SK-N-SH (cell line): ENCODE measurements at regions not wholly inside any gene's neighbourhood (a gene's known extent, or its start where the extent isn't known, plus 50 kb on each side); places are given as distances from the start of the nearest gene placed in this dataset.

Experiments used
- CTCF ChIA-PET: fragments of 300-600, 350-600 bp; formaldehyde crosslinking; extraction: SDS; loops from one replicate; lab custom pipeline; 2021; lab: Yijun Ruan, JAX
- POLR2A ChIA-PET: fragments of 350-600 bp; sonication (Branson Sonifier 250); formaldehyde crosslinking; extraction: SDS; loops from one replicate; lab custom pipeline; 2020; ENCODE audit warnings: antibody characterized with exemption, inconsistent platforms; lab: Yijun Ruan, JAX
- DNase-seq: peaks from one replicate; pipeline ENCODE4 v3.0.0; 2012
- H2AFZ ChIP-seq: fragments of 200-600 bp; sonication (generic); 2 replicates; pipeline ENCODE4 v1.8.1; 2016; ENCODE audit warnings: antibody characterized with exemption, mild to moderate bottlenecking, low read depth
- H3F3A ChIP-seq: fragments of 200-600 bp; sonication (generic); replicated peaks from 2 replicates; pipeline ENCODE3; 2016; ENCODE audit warnings: antibody characterized with exemption, mild to moderate bottlenecking; ENCODE audit not compliant: insufficient read depth
- H3K27ac ChIP-seq, 2 experiments: fragments of 200-500 bp in 1 of 2; fragments of 200-600 bp in 1 of 2; sonication (Bioruptor generic) in 1 of 2; sonication (generic), shearing (Covaris generic) in 1 of 2; 2 replicates each; pipeline versions ENCODE4 v1.5.1 to v1.6.1; 2014 to 2016; ENCODE audit warnings: low read depth in 2 of 2, inconsistent platforms in 1 of 2, low read length in 1 of 2, mild to moderate bottlenecking in 1 of 2, mixed read lengths in 1 of 2
- H3K27me3 ChIP-seq: fragments of 200-600 bp; sonication (generic), shearing (Covaris generic); 2 replicates; pipeline ENCODE4 v1.6.1; 2016; ENCODE audit warnings: mixed run types; ENCODE audit not compliant: insufficient read depth
- H3K36me3 ChIP-seq, 2 experiments: fragments of 200-500 bp in 1 of 2; fragments of 200-600 bp in 1 of 2; sonication (Bioruptor generic) in 1 of 2; sonication (generic) in 1 of 2; replicated peaks in 1 of 2; 2 replicates each; pipeline versions ENCODE3 to v1.5.1; 2014 to 2016; ENCODE audit warnings: low read length in 1 of 2, mild to moderate bottlenecking in 1 of 2; ENCODE audit not compliant: insufficient read depth in 2 of 2, control insufficient read depth in 1 of 2
- H3K4me1 ChIP-seq, 2 experiments: fragments of 200-500 bp in 1 of 2; fragments of 200-600 bp in 1 of 2; sonication (Bioruptor generic) in 1 of 2; sonication (generic), shearing (Covaris generic) in 1 of 2; 2 replicates each; pipeline versions ENCODE4 v1.5.1 to v1.6.1; 2014 to 2016; ENCODE audit warnings: low read depth in 1 of 2, low read length in 1 of 2, mixed run types in 1 of 2; ENCODE audit not compliant: insufficient read depth in 2 of 2, control insufficient read depth in 1 of 2
- H3K4me2 ChIP-seq: fragments of 200-600 bp; sonication (generic), shearing (Covaris generic); 2 replicates; pipeline ENCODE4 v1.6.1; 2017; ENCODE audit warnings: mixed run types
- H3K4me3 ChIP-seq, 2 experiments: fragments of 200-500 bp in 1 of 2; fragments of 200-600 bp in 1 of 2; sonication (Bioruptor generic) in 1 of 2; sonication (generic), shearing (Covaris generic) in 1 of 2; 2 replicates each; pipeline versions ENCODE4 v1.5.1 to v1.8.1; 2014 to 2016; ENCODE audit warnings: low read depth in 2 of 2, inconsistent platforms in 1 of 2, low read length in 1 of 2, mild to moderate bottlenecking in 1 of 2, mixed read lengths in 1 of 2, moderate library complexity in 1 of 2
- H3K79me2 ChIP-seq: fragments of 200-600 bp; sonication (generic); 2 replicates; pipeline ENCODE4 v1.8.1; 2017; ENCODE audit warnings: mild to moderate bottlenecking; ENCODE audit not compliant: insufficient read depth
- H3K9ac ChIP-seq: fragments of 200-600 bp; sonication (generic); 2 replicates; pipeline ENCODE4 v1.6.1; 2017; ENCODE audit warnings: mixed run types
- H3K9me2 ChIP-seq: fragments of 200-600 bp; sonication (generic); 2 replicates; pipeline ENCODE4 v1.6.1; 2017; ENCODE audit warnings: mixed run types
- H3K9me3 ChIP-seq: fragments of 200-600 bp; sonication (generic); 2 replicates; pipeline ENCODE4 v1.6.1; 2017; ENCODE audit warnings: mixed run types, mild to moderate bottlenecking, moderate library complexity
- H4K20me1 ChIP-seq: fragments of 200-600 bp; sonication (generic); 2 replicates; pipeline ENCODE4 v1.6.1; 2017; ENCODE audit warnings: mild to moderate bottlenecking, mixed run types; ENCODE audit not compliant: insufficient read depth
- CHD2 ChIP-seq: fragments of 150-350 bp; IDR thresholded peaks from 2 replicates; pipeline ENCODE4 v1.6.1; 2018; ENCODE audit warnings: low read length; ENCODE audit not compliant: partially characterized antibody
- ELF1 ChIP-seq: IDR thresholded peaks from 2 replicates; pipeline ENCODE4 v1.4.0; 2012
- EZH2phosphoT487 ChIP-seq: fragments of 200-600 bp; sonication (generic); IDR thresholded peaks from 2 replicates; pipeline ENCODE4 v1.6.1; 2017; ENCODE audit warnings: low read depth, mixed run types, mild to moderate bottlenecking, antibody characterized with exemption, moderate library complexity, borderline replicate concordance
- FOXJ3 ChIP-seq: sonication (generic); formaldehyde crosslinking; IDR thresholded peaks from 2 replicates; pipeline ENCODE4 v1.5.1; 2020; ENCODE audit warnings: mild to moderate bottlenecking, missing genetic modification reagents
- GABPA ChIP-seq: IDR thresholded peaks from 2 replicates; pipeline ENCODE4 v1.4.0; 2012; ENCODE audit warnings: low read depth, mild to moderate bottlenecking
- POLR2AphosphoS5 ChIP-seq: IDR thresholded peaks from 2 replicates; pipeline ENCODE4 v1.6.1; 2012; ENCODE audit warnings: low read depth, low read length
- RAD21 ChIP-seq: IDR thresholded peaks from 2 replicates; pipeline ENCODE4 v1.6.1; 2012; ENCODE audit warnings: mild to moderate bottlenecking, low read length
- RXRA ChIP-seq: IDR thresholded peaks from 2 replicates; pipeline ENCODE4 v1.4.0; 2012; ENCODE audit warnings: low read depth, mild to moderate bottlenecking, borderline replicate concordance
- SMC3 ChIP-seq: IDR thresholded peaks from 2 replicates; pipeline ENCODE4 v1.6.1; 2012; ENCODE audit warnings: low read depth, low read length, improper control_type of control experiment
- TAF1 ChIP-seq: IDR thresholded peaks from 2 replicates; pipeline ENCODE4 v1.6.1; 2012; ENCODE audit warnings: low read depth, mild to moderate bottlenecking, low read length, moderate library complexity, borderline replicate concordance
- TCF12 ChIP-seq: IDR thresholded peaks from 2 replicates; pipeline ENCODE4 v1.4.0; 2012
- WGBS: methylation state at CpG from one replicate; pipeline ENCODE4 v1.1.6; 2017; ENCODE audit warnings: low lambda C conversion rate; 5-methylcytosine and 5-hydroxymethylcytosine counted together
- TF ChIP-seq, protein P1 (sequence below): IDR thresholded peaks from 2 replicates; pipeline ENCODE4; 2012

DNA sequence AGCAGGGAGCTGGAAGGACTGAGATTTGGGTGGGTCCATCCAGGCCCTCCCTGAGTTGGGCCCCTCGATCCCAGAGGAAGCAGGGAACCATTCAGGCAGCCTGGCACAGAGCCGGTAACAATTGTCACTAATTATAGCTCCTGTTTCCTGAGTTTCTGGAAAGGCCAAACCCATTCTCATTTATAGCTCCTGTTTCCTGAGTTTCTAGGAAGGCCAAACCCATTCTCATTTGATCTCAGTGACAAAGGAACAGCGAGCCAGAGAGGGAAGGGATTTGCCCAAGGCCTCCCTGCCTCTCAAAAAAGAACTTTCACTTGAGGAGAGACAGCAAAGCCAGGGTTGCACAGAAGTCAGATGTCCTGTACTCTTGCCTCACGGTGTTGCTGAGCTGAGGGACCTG lies 521.9 kb downstream of the TYW1 start (continued):
- TF ChIP-seq TAF1 (no peak), CHD2 (no peak), RXRA (no peak)

DNA sequence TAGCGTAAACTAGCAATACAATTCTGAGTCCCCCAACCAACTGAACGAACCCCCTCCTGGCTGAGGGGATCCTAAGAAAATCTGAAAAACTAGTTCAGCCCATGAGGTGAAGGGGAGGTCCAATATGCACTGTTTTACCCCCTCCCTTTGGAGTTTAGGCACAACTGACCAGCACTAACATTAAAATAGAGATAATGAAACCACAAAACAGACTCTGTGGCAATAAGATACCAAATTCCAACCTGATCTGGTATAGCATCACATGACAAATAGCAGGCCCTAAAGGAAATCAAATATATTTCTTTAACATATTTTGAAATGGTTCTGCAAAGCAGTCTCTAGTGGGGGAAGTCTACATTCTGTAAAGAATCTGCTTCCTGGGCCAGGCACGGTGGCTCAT lies 522.5 kb downstream of the TYW1 start:
- H3K4me2 ChIP-seq = no peak overlapping the region
- POLR2A ChIA-PET = no interaction called here
- H3K27me3 ChIP-seq = no peaks in the 10 kb centered on the region
- no peaks in the 10 kb centered on the region for H3K9me2 ChIP-seq
- H3F3A ChIP-seq = no peaks in the 10 kb centered on the region
- CTCF ChIA-PET = interaction anchor here (1.0 kb wide), 1 partner anchor 32 kb away, joined by 3 read pairs; no protein-coding TSS in a partner anchor
- TF ChIP-seq ELF1 (no peak), RAD21 (no peak), FOXJ3 (CRISPR knock-in tag) (no peak), SMC3 (no peak), TCF12 (no peak), EZH2phosphoT487 (no peak)
- TF ChIP-seq, protein P1, sequence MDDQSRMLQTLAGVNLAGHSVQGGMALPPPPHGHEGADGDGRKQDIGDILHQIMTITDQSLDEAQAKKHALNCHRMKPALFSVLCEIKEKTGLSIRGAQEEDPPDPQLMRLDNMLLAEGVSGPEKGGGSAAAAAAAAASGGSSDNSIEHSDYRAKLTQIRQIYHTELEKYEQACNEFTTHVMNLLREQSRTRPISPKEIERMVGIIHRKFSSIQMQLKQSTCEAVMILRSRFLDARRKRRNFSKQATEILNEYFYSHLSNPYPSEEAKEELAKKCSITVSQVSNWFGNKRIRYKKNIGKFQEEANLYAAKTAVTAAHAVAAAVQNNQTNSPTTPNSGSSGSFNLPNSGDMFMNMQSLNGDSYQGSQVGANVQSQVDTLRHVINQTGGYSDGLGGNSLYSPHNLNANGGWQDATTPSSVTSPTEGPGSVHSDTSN = no peak
- no peak overlapping the region for H3K27ac ChIP-seq
- no peak for DNase-seq
- no peak overlapping the region for H3K4me3 ChIP-seq
- H3K79me2 ChIP-seq = no peaks in the 10 kb centered on the region
- WGBS = 33% methylated on average over 3 of the region's 3 CpGs
- H4K20me1 ChIP-seq = no peaks in the 10 kb centered on the region
- H3K9ac ChIP-seq = no peak overlapping the region
- no peaks in the 10 kb centered on the region for H3K36me3 ChIP-seq
- H2AFZ ChIP-seq = no peak overlapping the region
- H3K4me1 ChIP-seq = peaks cover 0 to 8% of the 10 kb centered on the region in 2 experiments; a peak in 1 of 4 replicates
- no peaks in the 10 kb centered on the region for H3K9me3 ChIP-seq

DNA sequence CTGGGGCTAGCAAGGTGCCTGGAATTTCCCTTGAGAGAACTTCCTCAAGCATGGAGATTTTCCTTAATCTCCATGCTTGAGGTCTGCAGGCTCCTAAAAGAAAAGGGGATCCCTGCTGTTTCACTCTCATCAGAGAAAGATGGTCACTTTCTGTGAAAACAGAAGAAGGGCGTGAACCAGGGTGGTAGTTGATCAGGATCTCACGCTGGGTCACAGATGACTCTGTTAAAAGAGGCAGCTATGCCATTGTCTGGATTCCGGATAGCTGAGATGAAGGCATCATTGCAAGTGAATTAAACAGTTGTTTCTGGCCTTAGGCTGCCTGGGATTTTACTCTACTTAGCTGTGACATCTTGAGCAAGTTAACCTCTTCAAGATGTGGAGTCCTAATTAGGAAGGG lies 525.9 kb downstream of the TYW1 start:
- TF ChIP-seq GABPA (no peak), SMC3 (no peak), POLR2AphosphoS5 (no peak)
- ChIA-PET POLR2A (no interaction called here), CTCF (interaction anchor here (1.3 to 2.4 kb wide), 3 partner anchors 20 to 144 kb away, joined by 3 to 8 read pairs (median 3); no protein-coding TSS in a partner anchor)
- H4K20me1 ChIP-seq = no peaks in the 10 kb centered on the region
- H3K36me3 ChIP-seq = no peaks in the 10 kb centered on the region
- DNase-seq = no peak
- H3K27ac ChIP-seq = no peak overlapping the region
- H3K9ac ChIP-seq = no peak overlapping the region
- no peak overlapping the region for H2AFZ ChIP-seq
- H3K9me3 ChIP-seq = no peaks in the 10 kb centered on the region
- no peaks in the 10 kb centered on the region for H3K79me2 ChIP-seq
- H3K9me2 ChIP-seq = no peaks in the 10 kb centered on the region
- H3K27me3 ChIP-seq = no peaks in the 10 kb centered on the region
- H3K4me2 ChIP-seq = no peak overlapping the region
- H3F3A ChIP-seq = no peaks in the 10 kb centered on the region
- 19% methylated on average over 3 of the region's 3 CpGs for WGBS
- peaks cover 0 to 8% of the 10 kb centered on the region in 2 experiments; a peak in 1 of 4 replicates for H3K4me1 ChIP-seq
- no peak overlapping the region for H3K4me3 ChIP-seq
